ENCODE measurements at regions not wholly inside any gene's neighbourhood (a gene's known extent, or its start where the extent isn't known, plus 50 kb on each side); places are given as distances from the start of the nearest gene placed in this dataset.

DNA sequence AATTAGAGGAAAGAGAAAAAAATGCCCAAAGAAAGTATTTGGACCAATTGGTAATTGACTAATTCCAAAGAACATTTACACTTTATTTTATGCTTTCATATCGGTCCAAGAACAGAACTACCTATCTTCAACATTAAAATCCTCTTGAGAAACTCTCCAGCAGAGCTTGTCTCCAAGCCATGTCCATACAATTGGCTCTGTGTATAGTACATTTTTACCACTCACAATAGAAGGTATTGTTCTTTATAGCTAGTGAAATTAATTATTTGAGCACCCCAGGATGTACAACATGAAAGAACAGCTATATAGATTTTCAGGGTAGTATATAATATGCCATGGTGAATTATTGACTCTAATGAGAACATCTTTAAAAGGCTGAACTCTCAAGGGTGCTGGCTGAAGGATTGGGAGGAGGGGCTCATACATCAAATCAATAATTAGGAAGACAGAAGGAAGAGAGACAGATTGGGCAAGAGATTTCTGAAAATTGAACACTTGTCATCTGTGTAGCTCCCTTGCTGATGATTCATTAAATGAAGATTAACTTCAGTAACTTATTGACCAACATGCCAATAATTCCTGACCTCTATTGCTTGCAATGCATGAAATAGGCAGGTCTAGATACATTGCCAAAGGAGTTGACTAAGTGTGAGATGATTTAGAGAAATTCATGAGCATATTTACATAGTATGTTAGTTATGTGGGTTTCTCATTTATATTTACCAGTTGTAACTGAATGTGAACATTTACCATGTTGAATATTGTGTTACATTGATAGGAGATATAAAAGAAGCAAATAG lies 249.7 kb downstream of the MTERF1 start:
- DNase-seq = no peak

DNA sequence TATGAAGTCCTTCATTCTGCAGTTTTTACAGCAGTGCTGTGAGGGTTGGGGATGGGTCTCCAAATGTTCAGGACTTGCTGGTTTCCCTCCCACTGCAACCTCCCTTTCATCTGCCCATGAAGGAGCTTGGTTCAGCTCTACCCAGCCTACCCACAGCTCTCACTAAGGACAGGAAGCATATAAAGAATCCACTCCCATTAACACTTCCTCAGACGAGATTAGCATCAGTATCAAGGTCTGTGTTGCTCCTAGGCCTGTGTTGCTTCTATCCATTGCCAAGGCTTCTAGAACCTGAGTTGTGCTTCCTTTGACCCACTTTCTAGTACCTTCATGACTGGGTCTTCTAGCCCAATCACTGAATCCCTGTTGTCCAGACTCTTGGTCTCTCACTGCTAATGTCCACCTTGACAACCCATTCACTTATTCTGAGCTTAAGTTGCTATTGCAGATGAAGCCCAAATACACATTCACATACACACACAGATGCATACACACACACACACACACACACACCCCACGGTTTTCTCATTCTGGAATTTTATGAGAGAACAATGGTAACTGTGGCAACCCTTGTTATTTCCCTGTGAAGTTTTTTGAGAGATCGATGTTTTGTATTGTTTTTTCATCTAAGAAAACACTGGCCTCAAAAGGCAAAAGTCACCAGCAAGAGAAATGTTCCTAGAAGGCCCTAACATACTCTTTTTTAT lies 248.1 kb downstream of the MTERF1 start:
- peak in 1 of 2 experiments; percentile 3 for DNase-seq
- no peak for TF ChIP-seq POLR2A (IDR thresholded peaks at IDR 0.05; ENCODE audit: low read length)
- TF ChIP-seq GATA1 (IDR thresholded peaks at IDR 0.05; ENCODE audit: low read depth, low read length) = no peak

More for the DNA sequence above, 249.7 kb downstream of the MTERF1 start:
- TF ChIP-seq GATA1 (IDR thresholded peaks at IDR 0.05; ENCODE audit: low read depth, low read length) (no peak), POLR2A (IDR thresholded peaks at IDR 0.05; ENCODE audit: low read length) (no peak)

DNA sequence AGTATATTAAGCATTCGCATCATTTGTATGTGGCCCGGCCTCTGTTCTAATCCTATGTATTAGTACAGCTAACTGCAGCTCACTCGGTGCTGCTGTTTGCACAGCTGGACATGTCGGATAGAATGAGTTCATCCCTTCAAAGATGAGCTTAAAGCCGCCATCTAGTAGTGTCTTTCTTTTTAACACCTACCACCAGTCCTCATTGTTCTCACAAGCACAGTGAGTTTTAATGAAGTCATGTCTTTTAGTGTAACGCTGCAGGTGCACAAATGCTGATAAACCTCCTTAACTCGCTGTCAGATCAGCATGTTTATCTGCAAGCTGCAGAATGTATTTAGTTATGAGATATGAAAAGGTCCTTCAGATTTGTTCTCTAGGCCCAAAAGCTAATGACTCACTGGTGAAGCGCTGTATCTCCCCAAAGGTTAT lies 247.5 kb downstream of the MTERF1 start:
- DNase-seq = peak; percentile 27 to 82

GRCh38 chr7:91634485-91635177 lies 245.9 kb downstream of the MTERF1 start:
- no peak for DNase-seq
- TF ChIP-seq GATA1 (IDR thresholded peaks at IDR 0.05; ENCODE audit: low read depth, low read length) = no peak

More for the DNA sequence above, 247.5 kb downstream of the MTERF1 start:
- no peak for TF ChIP-seq POLR2A (IDR thresholded peaks at IDR 0.05; ENCODE audit: low read length)
- no peak for TF ChIP-seq GATA1 (IDR thresholded peaks at IDR 0.05; ENCODE audit: low read depth, low read length)

DNA sequence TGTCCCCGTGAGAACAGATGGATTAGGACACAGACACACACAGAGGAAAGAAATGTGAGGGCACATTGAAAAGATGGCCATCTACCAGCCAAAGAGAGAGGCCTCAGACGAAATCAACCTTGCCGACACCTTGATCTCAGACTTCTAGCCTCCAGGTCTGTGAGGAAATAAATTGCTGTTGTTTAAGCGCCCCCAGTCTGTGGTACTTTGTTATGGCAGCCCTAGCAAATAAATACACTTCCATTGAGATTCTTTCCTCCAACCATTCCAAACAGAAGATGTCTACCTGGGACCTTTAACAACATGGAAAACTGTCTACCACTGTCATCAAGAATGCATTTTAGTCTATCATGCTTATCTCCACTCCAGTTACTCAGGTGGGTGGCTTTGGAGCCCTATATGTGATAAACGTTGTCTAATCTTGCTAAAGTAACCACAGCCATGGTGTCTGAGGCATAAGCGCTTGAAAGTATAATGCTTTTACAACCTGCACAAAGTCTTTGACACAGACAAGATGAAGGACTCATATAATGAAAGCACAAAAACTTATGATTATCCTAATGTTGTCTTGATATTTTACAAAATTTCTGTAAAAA lies 244.3 kb downstream of the MTERF1 start:
- no peak for TF ChIP-seq GATA1 (IDR thresholded peaks at IDR 0.05; ENCODE audit: low read depth, low read length)
- no peak for TF ChIP-seq POLR2A (IDR thresholded peaks at IDR 0.05; ENCODE audit: low read length)
- DNase-seq = peak; percentile 31 to 48

GRCh38 chr7:91636728-91637127 lies 243.8 kb downstream of the MTERF1 start:
- DNase-seq = no peak

GRCh38 chr7:91644256-91644655 lies 236.2 kb downstream of the MTERF1 start:
- DNase-seq = no peak
- TF ChIP-seq GATA1 (IDR thresholded peaks at IDR 0.05; ENCODE audit: low read depth, low read length) (no peak), POLR2A (IDR thresholded peaks at IDR 0.05; ENCODE audit: low read length) (no peak)

More at GRCh38 chr7:91636728-91637127, 243.8 kb downstream of the MTERF1 start:
- TF ChIP-seq GATA1 (IDR thresholded peaks at IDR 0.05; ENCODE audit: low read depth, low read length) = no peak
- no peak for TF ChIP-seq POLR2A (IDR thresholded peaks at IDR 0.05; ENCODE audit: low read length)

DNA sequence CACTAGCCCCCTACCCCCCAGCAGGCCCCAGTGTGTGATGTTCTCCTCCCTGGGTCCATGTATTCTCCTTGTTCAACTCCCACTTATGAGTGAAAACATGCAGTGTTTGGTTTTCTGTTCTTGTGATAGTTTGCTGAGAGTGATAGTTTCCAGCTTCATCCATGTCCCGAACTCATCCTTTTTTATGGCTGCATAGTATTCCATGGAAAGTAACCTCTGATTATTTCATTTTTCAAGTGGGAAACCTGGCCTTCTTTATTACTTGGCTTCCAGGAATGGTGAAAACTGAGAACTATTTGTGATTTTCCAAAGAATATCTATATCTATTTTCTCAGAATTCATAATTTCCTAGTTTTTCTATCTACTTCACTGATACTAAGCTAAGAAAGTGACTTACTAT lies 235.0 kb downstream of the MTERF1 start:
- TF ChIP-seq POLR2A (IDR thresholded peaks at IDR 0.05; ENCODE audit: low read length) = no peak
- TF ChIP-seq GATA1 (IDR thresholded peaks at IDR 0.05; ENCODE audit: low read depth, low read length) = no peak
- DNase-seq = no peak

DNA sequence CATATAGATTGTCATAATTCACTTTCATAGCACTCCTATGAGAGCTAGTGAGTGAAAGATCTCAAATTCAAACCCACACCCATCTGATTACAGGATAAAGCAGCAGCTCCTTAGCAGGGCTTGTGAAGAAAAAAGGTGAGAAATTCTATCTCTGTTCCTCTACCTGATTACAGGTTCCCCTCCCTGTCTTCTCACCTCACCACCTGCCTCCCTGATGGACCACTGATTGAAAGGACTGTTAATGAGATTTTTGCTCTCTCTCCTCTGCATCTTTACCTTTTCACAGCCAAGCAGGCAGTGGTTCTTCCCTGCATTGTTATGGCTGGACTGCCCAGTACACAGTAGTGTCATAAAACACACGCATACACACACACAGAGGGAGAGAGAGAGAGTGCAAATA lies 228.5 kb downstream of the MTERF1 start:
- DNase-seq = no peak
- TF ChIP-seq POLR2A (IDR thresholded peaks at IDR 0.05; ENCODE audit: low read length) (no peak), GATA1 (IDR thresholded peaks at IDR 0.05; ENCODE audit: low read depth, low read length) (no peak)

GRCh38 chr7:91653286-91653685 lies 227.2 kb downstream of the MTERF1 start:
- no peak for TF ChIP-seq POLR2A (IDR thresholded peaks at IDR 0.05; ENCODE audit: low read length)
- no peak for TF ChIP-seq GATA1 (IDR thresholded peaks at IDR 0.05; ENCODE audit: low read depth, low read length)
- no peak for DNase-seq

- TF ChIP-seq GATA1 (IDR thresholded peaks at IDR 0.05; ENCODE audit: low read depth, low read length) (no peak), POLR2A (IDR thresholded peaks at IDR 0.05; ENCODE audit: low read length) (no peak)
- DNase-seq = no peak
These were observed 224.8 kb downstream of the MTERF1 start for GRCh38 chr7:91655656-91656055.

- no peak for TF ChIP-seq POLR2A (IDR thresholded peaks at IDR 0.05; ENCODE audit: low read length)
- no peak for TF ChIP-seq GATA1 (IDR thresholded peaks at IDR 0.05; ENCODE audit: low read depth, low read length)
- no peak for DNase-seq
These were observed 223.7 kb downstream of the MTERF1 start for GRCh38 chr7:91656541-91657482.
